BJ (cell line): ENCODE measurements at regions not wholly inside any gene's neighbourhood (a gene's known extent, or its start where the extent isn't known, plus 50 kb on each side); places are given as distances from the start of the nearest gene placed in this dataset.

Source experiments
- CTCF ChIA-PET: fragments of 350-600 bp; formaldehyde crosslinking; extraction: SDS; loops from one replicate; lab custom pipeline; 2021; ENCODE audit warnings: antibody characterized with exemption, inconsistent platforms; lab: Yijun Ruan, JAX
- POLR2A ChIA-PET: fragments of 300-600 bp; sonication (Branson Sonifier 250); formaldehyde crosslinking; extraction: SDS; loops from one replicate; lab custom pipeline; 2021; ENCODE audit warnings: antibody characterized with exemption; lab: Charles Lee
- DNase-seq: peaks from one replicate; pipeline ENCODE4 v3.0.0-alpha.2; 2011; ENCODE audit warnings: low read depth
- H3K27me3 ChIP-seq: 2 replicates; pipeline ENCODE4 v1.6.0; 2011; ENCODE audit warnings: low read length; ENCODE audit not compliant: control insufficient read depth, insufficient read depth
- H3K36me3 ChIP-seq: 2 replicates; pipeline ENCODE4 v1.5.1; 2011; ENCODE audit warnings: low read length; ENCODE audit not compliant: control insufficient read depth, insufficient read depth
- H3K4me3 ChIP-seq: 2 replicates; pipeline ENCODE4 v1.5.1; 2011; ENCODE audit warnings: low read depth, mild to moderate bottlenecking, control low read depth, low read length
- CTCF ChIP-seq: IDR thresholded peaks from 2 replicates; pipeline ENCODE4 v1.5.1; 2011; ENCODE audit warnings: low read depth, mild to moderate bottlenecking, control low read depth, inconsistent platforms, low read length, moderate library complexity; ENCODE audit not compliant: insufficient read depth

- POLR2A ChIA-PET = no interaction called here
- DNase-seq = no peak
These were observed 1152.0 kb upstream of the B3GALT2 start for GRCh38 chr1:194338241-194338948.

GRCh38 chr1:194333240-194333639, 1146.8 kb upstream of the B3GALT2 start:
- no peak overlapping the region for H3K4me3 ChIP-seq
- H3K36me3 ChIP-seq = no peaks in the 10 kb centered on the region
- H3K27me3 ChIP-seq = no peaks in the 10 kb centered on the region
- CTCF ChIA-PET = no interaction called here
- DNase-seq = no peak
- POLR2A ChIA-PET = no interaction called here
- no peak for TF ChIP-seq CTCF

More at GRCh38 chr1:194338241-194338948, 1152.0 kb upstream of the B3GALT2 start:
- CTCF ChIA-PET = no interaction called here
- TF ChIP-seq CTCF = no peak
- no peaks in the 10 kb centered on the region for H3K36me3 ChIP-seq
- no peak overlapping the region for H3K4me3 ChIP-seq
- H3K27me3 ChIP-seq = no peaks in the 10 kb centered on the region

DNA sequence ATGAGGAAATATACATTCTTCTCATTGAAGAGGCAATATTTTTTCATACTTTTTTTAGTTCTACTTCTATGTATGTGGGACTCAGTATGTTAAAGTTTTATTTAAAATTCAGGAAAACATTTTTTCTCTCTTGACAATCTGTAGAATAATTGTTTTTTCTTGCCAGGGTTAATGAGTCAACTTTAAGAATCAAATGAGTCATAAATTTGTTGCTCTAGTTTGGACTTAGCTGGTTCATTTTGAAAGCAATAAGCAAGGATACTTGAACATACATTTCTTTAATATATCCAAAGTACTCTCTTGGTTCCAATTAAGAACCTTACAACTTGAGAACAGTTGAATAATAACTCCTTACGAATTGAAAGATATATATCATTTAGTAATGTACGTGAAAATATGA, 1145.3 kb upstream of the B3GALT2 start:
- ChIA-PET POLR2A (interaction anchor here (0.7 kb wide), 1 partner anchor 1566 kb away, joined by 3 read pairs; no protein-coding TSS in a partner anchor), CTCF (no interaction called here)
- TF ChIP-seq CTCF = no peak
- no peak overlapping the region for H3K4me3 ChIP-seq
- H3K27me3 ChIP-seq = no peaks in the 10 kb centered on the region
- DNase-seq = no peak
- H3K36me3 ChIP-seq = no peaks in the 10 kb centered on the region

DNA sequence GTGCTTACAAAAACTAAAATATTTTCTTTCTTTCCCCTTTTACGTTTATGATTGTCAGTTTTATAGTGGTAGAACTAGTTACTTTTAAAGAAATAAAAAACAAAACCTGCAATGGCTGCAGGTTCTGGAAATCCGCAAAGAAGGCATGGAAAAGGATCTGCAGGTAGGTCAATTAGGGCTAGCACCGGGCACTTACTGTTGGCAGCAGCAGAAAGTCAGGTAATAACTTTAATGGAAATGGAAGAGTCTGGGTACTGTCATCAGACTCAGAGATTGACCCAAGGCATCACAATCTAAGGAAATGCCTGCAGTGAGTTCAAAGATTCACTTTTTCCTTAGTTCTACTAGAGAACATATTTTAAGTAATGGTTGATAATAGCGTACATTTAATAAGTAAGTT, 1136.3 kb upstream of the B3GALT2 start:
- POLR2A ChIA-PET = no interaction called here
- H3K27me3 ChIP-seq = no peaks in the 10 kb centered on the region
- no peak for DNase-seq
- no peak overlapping the region for H3K4me3 ChIP-seq
- H3K36me3 ChIP-seq = no peaks in the 10 kb centered on the region
- CTCF ChIA-PET = no interaction called here
- no peak for TF ChIP-seq CTCF

DNA sequence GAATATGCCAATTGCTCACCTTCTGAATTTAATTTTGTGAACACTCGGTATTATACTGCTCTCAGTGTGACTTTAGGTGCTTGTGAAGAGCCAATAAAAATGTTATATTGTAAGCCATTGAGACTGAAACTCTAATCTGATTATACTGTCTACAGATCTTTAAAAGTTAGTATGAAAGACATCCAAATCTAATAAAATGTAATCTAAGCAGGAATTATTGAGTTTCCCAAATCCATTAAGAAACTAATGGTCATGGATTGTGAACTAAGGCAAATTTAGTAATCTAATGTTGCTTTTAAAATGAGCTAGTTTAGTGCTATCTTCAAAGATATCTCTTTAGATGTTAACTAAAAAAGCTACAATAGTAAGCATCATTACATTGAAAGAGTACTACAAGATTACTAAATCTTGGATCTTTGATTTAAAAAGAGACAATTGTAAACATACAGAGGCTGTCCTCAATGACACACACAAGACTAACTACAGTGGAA, 1132.4 kb upstream of the B3GALT2 start:
- POLR2A ChIA-PET = no interaction called here
- Histone ChIP-seq H3K27me3 (no peaks in the 10 kb centered on the region), H3K4me3 (no peak overlapping the region), H3K36me3 (no peaks in the 10 kb centered on the region)
- CTCF ChIA-PET = no interaction called here
- no peak for TF ChIP-seq CTCF
- no peak for DNase-seq
